Tibial artery (tissue), 4 donors: ENCODE measurements at regions not wholly inside any gene's neighbourhood (a gene's known extent, or its start where the extent isn't known, plus 50 kb on each side); places are given as distances from the start of the nearest gene placed in this dataset.

Source experiments
- DNase-seq, 2 donors: peaks; one replicate each; pipeline ENCODE4 v3.0.0-alpha.2; 2019
- H3K27ac ChIP-seq, 2 donors: fragments of 200-600 bp; sonication (generic) in 1 of 2; 1 replicate in 1 of 2; 2 replicates in 1 of 2; pipeline ENCODE4 v1.5.1; 2018 to 2019; ENCODE audit warnings: mild to moderate bottlenecking in 1 of 2
- H3K27me3 ChIP-seq, 2 donors: fragments of 200-600 bp; sonication (generic) in 1 of 2; one replicate each; pipeline versions ENCODE4 v1.5.1 to v1.6.0; 2016 to 2019
- H3K36me3 ChIP-seq, 3 donors: fragments of 200-600 bp; sonication (generic) in 2 of 3; one replicate each; pipeline ENCODE4 v1.5.1; 2016 to 2019; ENCODE audit warnings: mild to moderate bottlenecking in 2 of 3
- H3K4me1 ChIP-seq, 4 donors: fragments of 200-600 bp; sonication (generic) in 2 of 4; 1 replicate in 3 of 4; 2 replicates in 1 of 4; pipeline ENCODE4 v1.5.1; 2016 to 2019
- H3K4me3 ChIP-seq, 2 donors: fragments of 200-600 bp; sonication (generic) in 1 of 2; 1 replicate in 1 of 2; 2 replicates in 1 of 2; pipeline ENCODE4 v1.5.1; 2018 to 2019; ENCODE audit warnings: mild to moderate bottlenecking in 2 of 2
- H3K9me3 ChIP-seq, 3 donors: fragments of 200-600 bp; sonication (generic) in 1 of 3; one replicate each; pipeline ENCODE4 v1.5.1; 2016 to 2019
- intact Hi-C: fragments of 100-400 bp; cut with DNase I; formaldehyde crosslinking; loops from one replicate; pipeline ENCODE4 v1.15.0; 2023; ENCODE audit warnings: low total_unique reads
- TF ChIP-seq, protein P1 (sequence below), 2 experiments: fragments of 200-600 bp in 1 of 2; fragments of 450-650 bp in 1 of 2; IDR thresholded peaks; one replicate each; pipeline ENCODE4 v1.5.1; 2017 to 2019; ENCODE audit warnings: antibody characterized with exemption in 2 of 2, mild to moderate bottlenecking in 1 of 2, moderate library complexity in 1 of 2

DNA sequence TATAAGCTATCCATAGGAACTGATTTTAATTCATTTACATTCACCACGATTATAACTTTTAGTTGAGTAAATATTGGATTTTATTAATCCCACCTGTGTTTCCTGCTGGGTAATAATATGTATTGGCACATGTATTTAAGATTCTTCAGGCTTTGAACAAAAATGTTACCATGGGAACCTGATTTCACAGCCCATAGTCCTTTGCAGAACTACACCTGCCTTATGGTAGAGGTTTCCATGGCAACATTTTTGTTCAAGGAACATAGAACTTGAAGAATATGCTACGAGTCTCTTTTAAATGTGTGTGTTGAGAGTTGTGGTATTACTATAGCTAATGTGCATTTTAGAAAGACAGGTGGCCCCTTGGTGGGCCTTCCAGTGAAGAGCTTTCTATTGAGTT is 317.4 kb downstream of the SAMD5 start:
- TF ChIP-seq, protein P1, sequence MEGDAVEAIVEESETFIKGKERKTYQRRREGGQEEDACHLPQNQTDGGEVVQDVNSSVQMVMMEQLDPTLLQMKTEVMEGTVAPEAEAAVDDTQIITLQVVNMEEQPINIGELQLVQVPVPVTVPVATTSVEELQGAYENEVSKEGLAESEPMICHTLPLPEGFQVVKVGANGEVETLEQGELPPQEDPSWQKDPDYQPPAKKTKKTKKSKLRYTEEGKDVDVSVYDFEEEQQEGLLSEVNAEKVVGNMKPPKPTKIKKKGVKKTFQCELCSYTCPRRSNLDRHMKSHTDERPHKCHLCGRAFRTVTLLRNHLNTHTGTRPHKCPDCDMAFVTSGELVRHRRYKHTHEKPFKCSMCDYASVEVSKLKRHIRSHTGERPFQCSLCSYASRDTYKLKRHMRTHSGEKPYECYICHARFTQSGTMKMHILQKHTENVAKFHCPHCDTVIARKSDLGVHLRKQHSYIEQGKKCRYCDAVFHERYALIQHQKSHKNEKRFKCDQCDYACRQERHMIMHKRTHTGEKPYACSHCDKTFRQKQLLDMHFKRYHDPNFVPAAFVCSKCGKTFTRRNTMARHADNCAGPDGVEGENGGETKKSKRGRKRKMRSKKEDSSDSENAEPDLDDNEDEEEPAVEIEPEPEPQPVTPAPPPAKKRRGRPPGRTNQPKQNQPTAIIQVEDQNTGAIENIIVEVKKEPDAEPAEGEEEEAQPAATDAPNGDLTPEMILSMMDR (IDR thresholded peaks at IDR 0.05): no peak
- intact Hi-C loops: no loop called here

DNA sequence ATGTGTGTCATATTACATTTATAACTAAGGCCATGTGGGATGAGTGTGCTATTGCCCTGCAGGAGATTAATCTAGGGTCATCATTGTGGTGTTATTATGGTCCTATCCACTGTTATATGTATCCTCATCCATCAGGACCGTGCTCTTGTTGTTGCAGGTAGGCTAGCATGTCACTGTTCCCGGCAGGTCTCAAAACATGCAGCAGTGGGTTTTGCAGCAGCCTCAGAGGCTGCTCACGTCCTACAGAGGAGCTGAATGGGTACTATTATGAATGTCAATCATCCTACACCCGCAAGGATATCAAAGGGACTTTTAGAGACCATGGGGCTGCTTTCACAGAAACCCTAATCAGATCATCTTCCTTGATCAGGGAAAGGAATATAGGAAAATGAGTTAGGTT is 318.2 kb downstream of the SAMD5 start:
- H3K9me3 ChIP-seq: no peaks in the 10 kb centered on the region
- H3K27me3 ChIP-seq: no peaks in the 10 kb centered on the region
- no peak overlapping the region for H3K4me3 ChIP-seq
- DNase-seq: no peak
- TF ChIP-seq, protein P1 (IDR thresholded peaks at IDR 0.05): no peak
- intact Hi-C loops: no loop called here
- H3K36me3 ChIP-seq: no peaks in the 10 kb centered on the region
- no peak overlapping the region for H3K27ac ChIP-seq
- H3K4me1 ChIP-seq: no peaks in the 10 kb centered on the region

More for the DNA sequence above, 317.4 kb downstream of the SAMD5 start:
- DNase-seq: no peak
- no peaks in the 10 kb centered on the region for H3K36me3 ChIP-seq
- no peaks in the 10 kb centered on the region for H3K4me1 ChIP-seq
- H3K4me3 ChIP-seq: no peak overlapping the region
- no peaks in the 10 kb centered on the region for H3K9me3 ChIP-seq
- H3K27me3 ChIP-seq: no peaks in the 10 kb centered on the region
- no peak overlapping the region for H3K27ac ChIP-seq

DNA sequence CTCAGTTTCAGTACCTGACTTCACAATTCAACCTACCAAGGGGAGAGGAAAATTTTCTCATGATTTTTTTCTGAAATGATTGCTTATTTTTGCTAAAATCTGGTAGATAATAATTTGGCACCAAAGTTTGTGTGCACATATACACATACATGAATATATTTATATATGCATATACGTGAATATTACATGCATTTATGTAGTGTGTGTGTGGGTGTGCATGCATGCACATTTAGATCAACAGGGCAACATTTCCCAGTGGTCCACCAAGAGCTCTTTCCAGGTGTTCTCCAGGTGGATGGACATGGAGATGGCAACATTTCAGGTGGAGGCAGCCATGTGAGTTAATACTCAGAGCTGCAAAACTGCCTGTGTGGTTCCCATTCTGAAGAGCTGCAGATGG is 320.9 kb downstream of the SAMD5 start:
- TF ChIP-seq, protein P1 (IDR thresholded peaks at IDR 0.05): no peak
- Histone ChIP-seq H3K36me3 (no peaks in the 10 kb centered on the region), H3K4me3 (no peak overlapping the region), H3K9me3 (no peaks in the 10 kb centered on the region), H3K4me1 (no peaks in the 10 kb centered on the region), H3K27me3 (no peaks in the 10 kb centered on the region), H3K27ac (no peak overlapping the region)
- DNase-seq: no peak
- intact Hi-C loops: no loop called here

- intact Hi-C loops: no loop called here
- H3K27ac ChIP-seq: no peak overlapping the region
- no peaks in the 10 kb centered on the region for H3K36me3 ChIP-seq
- H3K9me3 ChIP-seq: no peaks in the 10 kb centered on the region
- no peak overlapping the region for H3K4me3 ChIP-seq
- H3K27me3 ChIP-seq: no peaks in the 10 kb centered on the region
- TF ChIP-seq, protein P1 (IDR thresholded peaks at IDR 0.05): no peak
- DNase-seq: no peak
- no peaks in the 10 kb centered on the region for H3K4me1 ChIP-seq
Measured at GRCh38 chr6:147829835-147830234, 321.3 kb downstream of the SAMD5 start.

GRCh38 chr6:147831356-147831755 is 322.9 kb downstream of the SAMD5 start:
- Histone ChIP-seq H3K36me3 (no peaks in the 10 kb centered on the region), H3K9me3 (no peaks in the 10 kb centered on the region), H3K27me3 (no peaks in the 10 kb centered on the region), H3K4me1 (no peaks in the 10 kb centered on the region), H3K4me3 (no peak overlapping the region), H3K27ac (no peak overlapping the region)
- TF ChIP-seq, protein P1 (IDR thresholded peaks at IDR 0.05): no peak
- no peak for DNase-seq
- intact Hi-C loops: no loop called here

DNA sequence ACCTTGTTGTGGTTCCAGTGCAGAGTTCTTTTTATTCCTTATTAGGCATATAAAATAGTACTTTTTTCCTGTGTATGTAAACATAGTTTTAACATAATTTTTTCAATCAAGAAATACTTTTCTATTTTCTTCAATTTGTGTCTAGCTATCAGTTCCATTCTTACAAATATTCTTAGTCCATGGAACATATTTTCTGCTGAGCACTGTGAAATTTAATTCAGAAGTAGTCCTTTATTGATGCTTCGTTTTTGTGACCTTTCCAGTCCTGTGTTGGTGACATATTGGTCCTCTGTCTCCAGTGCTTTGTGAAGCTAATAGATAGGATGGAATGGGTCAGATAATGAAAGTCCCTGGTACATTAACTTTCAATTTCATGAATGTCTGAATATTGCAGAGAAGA is 325.1 kb downstream of the SAMD5 start:
- Histone ChIP-seq H3K27me3 (no peaks in the 10 kb centered on the region), H3K4me1 (no peaks in the 10 kb centered on the region), H3K4me3 (no peak overlapping the region), H3K27ac (no peak overlapping the region), H3K9me3 (no peaks in the 10 kb centered on the region), H3K36me3 (no peaks in the 10 kb centered on the region)
- TF ChIP-seq, protein P1 (IDR thresholded peaks at IDR 0.05): no peak
- no peak for DNase-seq
- intact Hi-C loops: no loop called here
